Fibroblast of lung (primary cell): ENCODE measurements at regions not wholly inside any gene's neighbourhood (a gene's known extent, or its start where the extent isn't known, plus 50 kb on each side); places are given as distances from the start of the nearest gene placed in this dataset.

ENCODE experiments used
- CTCF ChIP-seq, 2 donors: IDR thresholded peaks in 1 of 2; conservative IDR thresholded peaks in 1 of 2; 1 replicate in 1 of 2; 2 replicates in 1 of 2; pipeline ENCODE4 v1.5.1; 2011 to 2012; ENCODE audit warnings: low read length in 2 of 2, control low read depth in 1 of 2, inconsistent platforms in 1 of 2, low read depth in 1 of 2, mild to moderate bottlenecking in 1 of 2
- EZH2 ChIP-seq: IDR thresholded peaks from 2 replicates; pipeline ENCODE4 v1.5.1; 2012; ENCODE audit warnings: low read length, control low read depth, mild to moderate bottlenecking; ENCODE audit errors: missing control alignments

GRCh38 chr9:75391497-75391896, 303.2 kb downstream of the OSTF1 start:
- no peak for TF ChIP-seq CTCF (conservative IDR thresholded peaks at IDR 0.05 in 1 of 2, IDR thresholded peaks at IDR 0.05 in 1 of 2; ENCODE audit: low read depth in 1 of 2, low read length in 2 of 2)
- no peak for TF ChIP-seq EZH2
